Activated T-cell treated with anti-CD3 and anti-CD28 coated beads, Interleukin-2, amount 50 U/mL, for 24 hours (primary cell): ENCODE measurements at regions not wholly inside any gene's neighbourhood (a gene's known extent, or its start where the extent isn't known, plus 50 kb on each side); places are given as distances from the start of the nearest gene placed in this dataset.

Experiments
- DNase-seq: peaks from one replicate; pipeline ENCODE4 v3.0.0-alpha.2; 2020
- H3K27ac Mint-ChIP-seq: 2 replicates; pipeline ENCODE4 v1.8.0; 2020; ENCODE audit warnings: mild to moderate bottlenecking, mixed read lengths
- H3K27me3 Mint-ChIP-seq: 2 replicates; pipeline ENCODE4 v1.8.0; 2020; ENCODE audit warnings: mixed read lengths
- H3K36me3 Mint-ChIP-seq: 2 replicates; pipeline ENCODE4 v1.8.0; 2020; ENCODE audit warnings: low read depth, mixed read lengths
- H3K4me1 Mint-ChIP-seq: 2 replicates; pipeline ENCODE4 v1.8.0; 2020; ENCODE audit warnings: low read depth, mixed read lengths
- H3K4me3 Mint-ChIP-seq: 2 replicates; pipeline ENCODE4 v1.8.0; 2020; ENCODE audit warnings: mild to moderate bottlenecking, moderate library complexity, mixed read lengths
- H3K9me3 Mint-ChIP-seq: 2 replicates; pipeline ENCODE4 v1.8.0; 2020; ENCODE audit warnings: mixed read lengths

DNA sequence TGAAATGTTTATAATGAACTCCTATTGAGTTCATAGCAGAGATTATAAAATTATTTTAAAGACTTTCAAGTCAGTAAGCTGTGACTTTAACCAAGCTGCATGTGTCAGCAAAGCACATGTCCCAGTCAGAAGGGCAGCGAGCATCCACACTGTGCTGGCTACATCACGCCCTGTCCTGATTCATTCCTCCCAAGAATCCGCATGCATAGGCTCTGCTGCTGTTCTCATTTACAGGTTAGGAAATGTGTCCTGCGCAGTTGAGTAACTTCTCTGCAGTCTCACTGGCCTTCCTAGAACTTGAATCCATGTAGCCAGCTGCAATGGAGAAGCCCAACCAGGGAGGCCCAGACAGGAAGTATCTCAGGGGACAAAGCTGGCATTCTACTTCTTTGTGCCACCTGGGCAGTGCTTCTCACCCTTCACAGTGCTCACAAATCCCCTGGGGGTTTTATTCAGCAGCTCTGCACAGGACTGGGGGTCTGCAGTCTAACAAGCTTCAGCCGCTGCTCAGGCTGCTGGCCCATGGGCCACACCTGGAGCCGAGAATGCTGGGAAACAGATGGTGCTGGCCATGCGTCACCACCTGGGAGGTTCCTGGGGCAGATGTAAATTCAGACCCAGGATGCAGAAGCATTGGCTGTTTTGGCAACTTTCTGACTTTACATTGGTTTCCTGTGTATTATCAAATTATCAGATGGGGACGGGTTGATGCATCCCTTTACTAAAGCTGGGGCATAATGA is 192.8 kb upstream of the GDF10 start:
- Mint-ChIP-seq H3K4me3 (no peak overlapping the region), H3K36me3 (no peaks in the 10 kb centered on the region), H3K27ac (no peak overlapping the region), H3K27me3 (no peaks in the 10 kb centered on the region), H3K9me3 (no peaks in the 10 kb centered on the region), H3K4me1 (peaks cover 6% of the 10 kb centered on the region)
- DNase-seq, result no peak

DNA sequence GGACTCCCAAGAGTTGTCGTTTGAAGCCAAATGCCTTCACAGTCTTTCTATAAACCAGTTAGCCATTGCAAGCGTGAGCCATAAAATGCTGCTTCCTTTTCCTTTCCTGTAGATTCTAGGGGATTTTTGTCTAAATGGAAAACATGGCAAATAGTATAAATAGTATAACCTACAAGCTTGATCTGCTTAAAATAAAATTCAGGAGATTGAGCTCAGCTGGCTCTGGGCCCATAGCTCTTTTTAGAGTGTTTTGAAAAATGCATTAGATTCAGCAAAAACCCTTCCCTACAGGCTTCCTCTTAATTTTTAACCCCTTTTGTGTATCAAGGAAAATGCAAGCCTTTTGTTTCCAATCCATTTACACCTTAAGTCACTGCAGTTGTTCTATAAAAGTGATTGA is 190.1 kb upstream of the GDF10 start:
- no peak overlapping the region for H3K27ac Mint-ChIP-seq
- H3K27me3 Mint-ChIP-seq, result no peaks in the 10 kb centered on the region
- H3K9me3 Mint-ChIP-seq, result no peaks in the 10 kb centered on the region

DNA sequence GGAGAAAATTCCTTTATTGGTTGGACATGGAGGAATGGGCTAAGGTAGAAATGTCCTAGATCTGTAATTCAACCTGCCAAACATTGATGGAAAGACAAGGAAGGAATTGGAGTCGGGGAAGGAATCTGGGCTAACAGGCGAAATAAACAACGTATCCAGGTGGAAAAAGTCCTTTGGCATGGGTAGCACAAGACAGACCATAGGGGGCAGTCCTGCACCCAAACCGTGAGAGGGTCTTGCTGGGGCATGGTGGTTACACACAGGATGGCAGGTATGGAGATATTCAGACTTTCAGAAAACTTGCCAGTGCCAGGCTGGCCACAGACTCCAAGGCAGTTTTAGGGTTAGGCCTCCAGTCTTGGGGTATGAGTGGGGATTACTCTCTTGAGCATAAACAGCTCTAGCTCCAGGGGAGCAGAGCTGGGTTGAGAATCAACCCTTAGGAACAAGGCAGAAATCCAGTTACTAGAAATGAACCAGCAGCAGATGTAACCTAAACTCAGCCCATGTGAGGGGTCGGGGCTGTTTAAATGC is 188.6 kb upstream of the GDF10 start:
- no peak overlapping the region for H3K27ac Mint-ChIP-seq
- H3K9me3 Mint-ChIP-seq, result no peaks in the 10 kb centered on the region
- H3K4me3 Mint-ChIP-seq, result no peak overlapping the region
- no peaks in the 10 kb centered on the region for H3K36me3 Mint-ChIP-seq
- no peaks in the 10 kb centered on the region for H3K27me3 Mint-ChIP-seq
- peaks cover 3% of the 10 kb centered on the region for H3K4me1 Mint-ChIP-seq
- no peak for DNase-seq

More for the DNA sequence above, 190.1 kb upstream of the GDF10 start:
- peaks cover 3% of the 10 kb centered on the region for H3K4me1 Mint-ChIP-seq
- no peaks in the 10 kb centered on the region for H3K36me3 Mint-ChIP-seq
- no peak overlapping the region for H3K4me3 Mint-ChIP-seq
- DNase-seq, result no peak

DNA sequence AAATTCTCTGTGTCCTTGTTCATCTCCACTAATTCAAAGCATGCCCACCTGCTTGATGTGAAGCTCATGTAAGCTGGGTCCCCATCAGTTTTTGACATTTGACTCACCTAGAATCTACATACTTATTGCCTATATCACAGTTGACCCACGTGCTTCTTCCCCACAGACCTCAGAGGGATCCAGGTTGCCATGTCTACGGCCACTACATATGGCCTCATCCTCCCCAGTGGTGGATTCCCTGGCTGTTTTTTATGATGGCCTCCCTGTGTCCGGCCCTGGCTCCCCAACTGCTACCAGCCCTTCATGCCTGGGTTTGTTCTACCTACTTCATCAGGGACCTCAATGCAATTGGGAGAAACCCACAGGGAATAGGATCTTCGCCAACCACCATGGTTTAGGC is 187.4 kb upstream of the GDF10 start:
- Mint-ChIP-seq H3K27me3 (no peaks in the 10 kb centered on the region), H3K9me3 (no peaks in the 10 kb centered on the region), H3K4me3 (no peak overlapping the region), H3K36me3 (no peaks in the 10 kb centered on the region), H3K4me1 (peaks cover 3% of the 10 kb centered on the region), H3K27ac (no peak overlapping the region)
- no peak for DNase-seq

DNA sequence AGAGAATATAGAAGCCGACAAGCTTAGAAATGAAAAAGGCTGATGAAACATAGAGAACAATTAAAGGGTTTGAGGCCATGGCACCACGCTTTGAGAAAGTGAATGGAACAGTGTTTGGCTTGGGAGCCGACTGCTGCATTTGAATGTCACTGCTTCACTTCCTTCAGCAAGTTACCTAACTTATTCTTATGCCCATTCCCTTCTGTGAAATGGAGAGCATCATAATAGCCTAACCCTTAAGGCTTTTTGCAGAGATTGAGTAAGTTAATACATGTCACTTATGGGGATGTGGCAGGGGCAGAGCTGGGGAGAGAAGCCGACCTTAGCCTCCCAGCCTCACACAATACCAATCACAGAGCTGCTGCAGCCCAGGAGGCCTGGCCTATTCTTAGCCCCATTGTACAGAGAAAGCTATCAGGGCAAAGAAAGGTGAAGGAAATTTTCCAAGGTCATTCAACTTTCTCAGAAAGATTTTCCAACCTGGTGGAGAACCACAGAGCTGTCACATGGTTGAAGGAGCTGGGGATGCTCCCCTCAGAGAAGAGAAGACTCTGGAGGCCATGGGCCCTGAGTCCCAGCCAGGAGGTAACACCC is 186.0 kb upstream of the GDF10 start:
- H3K4me3 Mint-ChIP-seq, result no peak overlapping the region
- no peaks in the 10 kb centered on the region for H3K36me3 Mint-ChIP-seq
- H3K27ac Mint-ChIP-seq, result no peak overlapping the region
- no peaks in the 10 kb centered on the region for H3K9me3 Mint-ChIP-seq
- no peak for DNase-seq
- H3K4me1 Mint-ChIP-seq, result peaks cover 3% of the 10 kb centered on the region
- H3K27me3 Mint-ChIP-seq, result no peaks in the 10 kb centered on the region

DNA sequence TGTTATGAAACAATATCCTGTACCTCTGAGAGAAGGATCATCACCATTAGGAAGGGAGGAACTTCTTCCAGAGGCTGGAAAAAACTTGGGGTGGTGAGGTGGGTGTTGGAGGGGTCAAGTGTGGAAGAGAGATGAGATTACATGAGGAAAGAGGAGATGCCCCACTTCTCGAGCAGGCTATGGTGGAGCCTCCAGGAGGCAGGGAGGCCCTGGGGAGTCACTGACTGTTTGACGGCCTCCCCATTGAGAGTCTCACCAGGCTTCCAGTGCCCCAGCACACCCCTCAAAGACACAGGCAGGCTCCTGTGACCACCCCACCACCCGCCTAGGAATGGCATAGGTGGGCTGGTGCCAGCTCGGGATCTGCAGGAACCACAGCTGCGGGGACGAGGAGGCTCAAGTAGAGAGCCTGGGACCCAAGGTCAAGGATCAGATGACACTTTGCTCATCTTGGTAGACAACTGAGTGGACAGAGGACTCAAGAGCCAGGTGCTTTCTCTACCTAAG is 185.3 kb upstream of the GDF10 start:
- Mint-ChIP-seq H3K9me3 (no peaks in the 10 kb centered on the region), H3K4me1 (peaks cover 3% of the 10 kb centered on the region), H3K27ac (no peak overlapping the region), H3K4me3 (no peak overlapping the region), H3K36me3 (no peaks in the 10 kb centered on the region), H3K27me3 (no peaks in the 10 kb centered on the region)
- DNase-seq, result no peak

DNA sequence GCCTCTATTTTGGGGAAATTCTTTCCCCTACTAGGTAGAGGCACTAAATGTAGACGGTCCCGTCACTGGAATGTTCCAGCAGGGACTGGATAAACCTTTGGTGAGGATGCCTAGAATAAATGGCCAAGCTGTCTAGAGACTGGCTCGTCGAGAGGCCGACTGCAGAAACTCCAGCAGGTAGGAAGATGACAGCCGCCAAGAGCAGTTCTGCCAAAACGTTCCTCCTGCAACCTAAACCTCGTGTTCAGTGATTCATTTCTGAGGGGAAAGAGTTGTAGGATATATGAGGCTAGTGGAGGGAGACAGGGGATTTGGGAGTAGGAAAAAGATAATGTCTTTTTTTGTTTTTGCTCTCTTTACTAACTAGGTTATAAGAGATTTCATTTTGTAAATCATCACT is 184.7 kb upstream of the GDF10 start:
- Mint-ChIP-seq H3K9me3 (no peaks in the 10 kb centered on the region), H3K4me1 (peaks cover 3% of the 10 kb centered on the region), H3K27ac (no peak overlapping the region), H3K27me3 (no peaks in the 10 kb centered on the region), H3K4me3 (no peak overlapping the region), H3K36me3 (no peaks in the 10 kb centered on the region)
- DNase-seq, result no peak

DNA sequence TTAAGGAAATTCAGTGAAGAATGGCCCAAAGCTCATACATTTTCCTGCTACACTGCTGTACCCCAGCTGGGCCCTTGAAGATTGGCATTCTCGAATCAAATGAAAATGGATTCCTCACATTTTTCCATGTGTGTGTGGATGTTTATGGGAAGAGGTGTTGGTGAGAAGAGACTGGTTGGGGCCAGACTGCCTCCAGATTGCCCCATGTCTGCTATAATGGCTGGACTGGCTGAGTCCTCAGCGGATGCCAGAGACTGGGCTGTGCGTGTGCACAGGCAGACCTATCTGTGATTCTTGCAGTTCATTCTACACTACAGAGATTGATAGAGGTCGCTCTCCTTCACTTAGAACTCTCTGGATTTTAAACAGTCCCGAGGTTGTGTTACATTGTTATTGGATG is 183.6 kb upstream of the GDF10 start:
- H3K36me3 Mint-ChIP-seq, result no peaks in the 10 kb centered on the region
- H3K9me3 Mint-ChIP-seq, result no peaks in the 10 kb centered on the region
- H3K4me1 Mint-ChIP-seq, result no peaks in the 10 kb centered on the region
- no peak for DNase-seq
- no peaks in the 10 kb centered on the region for H3K27me3 Mint-ChIP-seq
- no peak overlapping the region for H3K27ac Mint-ChIP-seq
- H3K4me3 Mint-ChIP-seq, result no peak overlapping the region

DNA sequence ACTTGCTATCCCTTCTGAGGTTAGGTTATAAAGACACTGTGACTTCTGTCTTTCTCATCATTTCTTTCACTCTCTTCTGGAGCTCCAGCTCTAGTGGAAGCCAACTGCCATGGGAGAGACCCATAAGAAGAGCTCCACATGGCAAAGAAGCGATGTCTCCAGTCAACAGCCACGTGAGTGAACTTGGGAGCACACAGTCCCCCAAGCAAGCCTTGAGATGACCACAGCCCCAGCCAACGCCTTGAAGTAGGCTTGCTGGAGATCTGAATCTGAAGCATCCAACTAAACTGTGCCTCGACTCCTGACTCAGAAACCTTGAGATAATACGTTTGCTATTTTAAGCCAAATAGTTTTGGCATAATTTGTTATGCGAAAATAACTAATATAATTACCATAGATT is 181.7 kb upstream of the GDF10 start:
- Mint-ChIP-seq H3K4me3 (no peak overlapping the region), H3K27ac (no peak overlapping the region), H3K27me3 (no peaks in the 10 kb centered on the region), H3K4me1 (no peaks in the 10 kb centered on the region), H3K36me3 (no peaks in the 10 kb centered on the region), H3K9me3 (no peaks in the 10 kb centered on the region)
- no peak for DNase-seq

DNA sequence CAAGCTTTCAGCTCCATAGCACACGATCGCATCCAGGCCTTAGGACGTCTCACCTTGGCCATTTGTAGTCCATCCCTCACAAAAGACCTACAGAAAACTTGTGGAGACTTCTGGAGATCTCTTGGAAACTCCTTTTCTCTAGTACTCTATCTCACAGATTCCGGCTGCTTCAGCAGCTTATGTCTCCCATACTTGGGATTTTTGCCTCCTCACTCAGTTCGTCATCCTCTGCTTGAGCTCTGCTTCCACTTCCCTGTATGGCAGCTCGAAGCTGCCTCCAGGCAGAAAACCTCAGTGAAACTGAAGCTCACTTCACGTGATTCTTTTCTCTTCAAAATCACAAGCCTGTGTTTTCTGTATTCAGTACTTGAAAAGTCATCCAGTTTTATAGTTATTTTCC is 178.7 kb upstream of the GDF10 start:
- DNase-seq, result no peak
- Mint-ChIP-seq H3K4me3 (no peak overlapping the region), H3K36me3 (no peaks in the 10 kb centered on the region), H3K9me3 (no peaks in the 10 kb centered on the region), H3K4me1 (no peaks in the 10 kb centered on the region), H3K27ac (no peak overlapping the region), H3K27me3 (no peaks in the 10 kb centered on the region)

DNA sequence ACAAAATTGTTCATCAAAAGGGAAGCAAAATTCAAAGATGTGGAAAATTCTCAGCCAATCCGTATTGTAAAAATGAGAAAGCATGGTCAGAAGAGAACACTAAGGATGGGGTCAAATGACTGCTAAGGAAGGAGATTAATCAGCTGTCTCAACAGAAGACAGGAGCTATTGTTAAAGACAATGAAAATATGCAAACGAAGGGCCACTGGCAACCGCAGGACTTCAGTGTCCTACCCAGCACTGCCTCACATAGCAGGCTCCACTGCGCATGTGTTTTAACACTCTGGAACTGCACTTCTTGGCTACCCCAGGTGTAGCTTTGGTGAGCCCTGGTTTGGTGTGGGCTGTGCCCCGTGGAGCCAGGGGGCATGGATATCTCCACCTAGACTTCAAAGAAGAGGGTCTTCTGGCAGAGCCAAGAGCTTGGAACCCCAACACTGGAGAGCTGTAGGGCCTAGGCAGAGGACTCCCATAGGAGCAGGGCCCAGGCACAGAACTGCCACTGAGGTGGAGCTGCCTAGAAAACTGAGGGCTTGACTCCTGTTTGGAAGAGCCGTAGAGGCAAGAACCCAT is 176.2 kb upstream of the GDF10 start:
- H3K9me3 Mint-ChIP-seq, result no peaks in the 10 kb centered on the region
- no peak overlapping the region for H3K4me3 Mint-ChIP-seq
- no peaks in the 10 kb centered on the region for H3K4me1 Mint-ChIP-seq
- no peaks in the 10 kb centered on the region for H3K27me3 Mint-ChIP-seq
- no peak for DNase-seq
- no peaks in the 10 kb centered on the region for H3K36me3 Mint-ChIP-seq
- no peak overlapping the region for H3K27ac Mint-ChIP-seq

DNA sequence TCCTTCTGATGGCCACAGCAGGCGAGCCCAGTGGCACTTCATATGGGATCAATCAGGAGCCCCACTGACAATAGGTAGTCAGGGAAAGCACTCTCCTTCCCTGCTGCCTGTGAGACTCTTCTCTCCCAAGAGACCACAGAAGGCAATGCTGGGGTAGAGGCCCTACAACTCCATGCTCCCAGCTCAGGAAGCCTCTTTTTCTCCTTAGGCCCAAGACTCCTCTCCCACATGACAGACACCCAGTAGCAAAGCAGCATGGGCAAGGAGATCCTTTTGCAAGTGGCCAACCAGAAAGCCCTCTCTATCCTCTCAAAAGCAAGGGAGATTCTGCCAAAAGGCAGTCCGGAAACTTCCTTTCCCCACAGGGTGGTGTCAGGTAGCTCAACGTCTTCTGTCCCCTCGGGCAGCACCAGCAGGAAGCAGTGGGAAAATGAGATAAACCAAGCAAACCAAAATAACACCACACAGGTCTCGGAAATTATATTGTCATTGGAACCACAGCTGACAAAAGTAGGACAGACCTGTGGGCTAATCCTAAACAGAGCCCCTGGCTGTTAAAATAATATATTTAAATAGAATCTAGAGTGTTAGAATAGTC is 172.7 kb upstream of the GDF10 start:
- H3K4me1 Mint-ChIP-seq, result peaks cover 1% of the 10 kb centered on the region
- H3K27me3 Mint-ChIP-seq, result no peaks in the 10 kb centered on the region
- no peak overlapping the region for H3K4me3 Mint-ChIP-seq
- no peak for DNase-seq
- H3K27ac Mint-ChIP-seq, result no peak overlapping the region
- no peaks in the 10 kb centered on the region for H3K9me3 Mint-ChIP-seq
- H3K36me3 Mint-ChIP-seq, result no peaks in the 10 kb centered on the region

DNA sequence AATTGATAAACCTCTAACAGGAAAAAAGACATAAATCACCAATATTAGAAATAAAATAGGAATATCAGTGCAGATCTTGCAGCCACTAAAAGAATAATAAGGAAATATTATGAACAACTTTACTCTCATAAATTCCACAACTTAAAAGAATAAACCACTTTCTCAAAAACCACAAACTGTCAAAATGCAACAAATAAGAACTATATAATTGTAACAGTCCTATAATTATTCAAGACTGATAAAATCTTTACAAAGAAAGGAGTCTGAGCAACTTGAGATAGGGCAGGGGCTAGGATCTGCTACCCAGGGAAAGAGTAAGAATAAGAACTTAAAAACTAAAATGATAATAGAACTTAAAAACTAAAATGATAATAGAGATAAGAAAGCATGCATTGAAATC is 169.5 kb upstream of the GDF10 start:
- H3K9me3 Mint-ChIP-seq, result no peaks in the 10 kb centered on the region
- no peaks in the 10 kb centered on the region for H3K36me3 Mint-ChIP-seq
- peaks cover 7% of the 10 kb centered on the region for H3K4me1 Mint-ChIP-seq
- no peak overlapping the region for H3K4me3 Mint-ChIP-seq
- no peaks in the 10 kb centered on the region for H3K27me3 Mint-ChIP-seq
- DNase-seq, result no peak
- H3K27ac Mint-ChIP-seq, result no peak overlapping the region

DNA sequence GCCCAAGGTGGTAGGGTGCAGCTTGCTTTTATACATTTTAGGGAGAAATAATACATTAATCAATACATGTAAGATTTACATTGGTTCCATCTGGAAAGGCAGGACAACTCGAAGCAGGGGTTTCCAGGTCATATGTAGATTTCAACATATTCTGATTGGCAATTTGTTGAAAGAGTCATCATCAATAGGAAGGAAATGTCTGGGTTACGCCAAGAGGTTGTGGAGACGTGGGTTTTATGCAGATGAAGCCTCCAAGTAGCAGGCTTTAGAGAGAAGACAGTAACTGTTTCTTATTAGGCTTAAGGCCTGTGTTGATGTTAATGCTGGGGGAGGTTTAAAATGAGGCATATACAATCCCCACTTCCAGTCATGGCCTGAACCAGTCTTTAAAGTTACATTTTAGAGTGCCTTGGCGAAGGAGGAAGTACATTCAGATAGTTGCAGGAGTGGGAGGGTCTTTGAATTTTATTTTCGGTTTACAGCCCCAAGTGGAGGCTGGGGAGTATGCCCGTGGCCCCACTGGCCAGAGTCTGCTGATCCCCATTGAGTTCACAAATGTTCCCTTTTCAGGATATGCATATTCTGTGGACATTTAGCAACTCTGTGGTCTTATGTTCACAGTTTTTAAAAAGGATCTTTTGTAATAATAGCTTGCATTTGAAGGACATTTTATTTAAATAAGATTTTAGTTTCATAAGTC is 166.0 kb upstream of the GDF10 start:
- H3K36me3 Mint-ChIP-seq, result no peaks in the 10 kb centered on the region
- H3K9me3 Mint-ChIP-seq, result no peaks in the 10 kb centered on the region
- H3K27ac Mint-ChIP-seq, result no peak overlapping the region
- no peak for DNase-seq
- no peaks in the 10 kb centered on the region for H3K27me3 Mint-ChIP-seq
- H3K4me1 Mint-ChIP-seq, result peaks cover 7% of the 10 kb centered on the region
- H3K4me3 Mint-ChIP-seq, result no peak overlapping the region
